Esophagus muscularis mucosa (tissue), 3 donors: ENCODE measurements at regions not wholly inside any gene's neighbourhood (a gene's known extent, or its start where the extent isn't known, plus 50 kb on each side); places are given as distances from the start of the nearest gene placed in this dataset.

Source experiments
- POLR2A ChIP-seq: fragments of 450-650 bp; IDR thresholded peaks from one replicate; pipeline ENCODE4 v1.6.1; 2017; ENCODE audit warnings: antibody characterized with exemption, moderate library complexity, mild to moderate bottlenecking, low read depth
- TF ChIP-seq, protein P1 (sequence below), 3 experiments: fragments of 200-600 bp in 2 of 3; fragments of 450-650 bp in 1 of 3; sonication (generic) in 2 of 3; IDR thresholded peaks; one replicate each; pipeline ENCODE4 v1.5.1; 2017 to 2019; ENCODE audit warnings: antibody characterized with exemption in 3 of 3, mild to moderate bottlenecking in 2 of 3, moderate library complexity in 1 of 3

DNA sequence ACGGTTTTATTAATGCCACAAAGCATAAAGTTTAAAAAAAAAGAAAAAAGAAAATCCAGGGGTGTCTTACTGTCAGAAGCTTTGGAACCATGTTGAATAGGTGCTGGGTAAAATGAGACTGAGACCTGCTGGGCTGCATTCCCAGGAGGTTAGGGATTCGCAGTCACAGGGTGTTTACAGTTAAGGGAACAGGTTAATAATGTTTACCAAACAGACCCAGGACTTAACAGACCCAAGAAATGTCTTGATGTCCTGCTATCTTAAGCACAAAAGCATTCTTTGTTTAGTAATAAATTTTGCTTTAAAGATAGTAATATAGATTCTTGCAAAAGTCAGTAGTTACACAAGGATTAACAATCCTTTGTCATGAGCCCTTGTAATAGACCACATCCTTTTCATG lies 54.7 kb downstream of the OLFML3 start:
- TF ChIP-seq, protein P1, sequence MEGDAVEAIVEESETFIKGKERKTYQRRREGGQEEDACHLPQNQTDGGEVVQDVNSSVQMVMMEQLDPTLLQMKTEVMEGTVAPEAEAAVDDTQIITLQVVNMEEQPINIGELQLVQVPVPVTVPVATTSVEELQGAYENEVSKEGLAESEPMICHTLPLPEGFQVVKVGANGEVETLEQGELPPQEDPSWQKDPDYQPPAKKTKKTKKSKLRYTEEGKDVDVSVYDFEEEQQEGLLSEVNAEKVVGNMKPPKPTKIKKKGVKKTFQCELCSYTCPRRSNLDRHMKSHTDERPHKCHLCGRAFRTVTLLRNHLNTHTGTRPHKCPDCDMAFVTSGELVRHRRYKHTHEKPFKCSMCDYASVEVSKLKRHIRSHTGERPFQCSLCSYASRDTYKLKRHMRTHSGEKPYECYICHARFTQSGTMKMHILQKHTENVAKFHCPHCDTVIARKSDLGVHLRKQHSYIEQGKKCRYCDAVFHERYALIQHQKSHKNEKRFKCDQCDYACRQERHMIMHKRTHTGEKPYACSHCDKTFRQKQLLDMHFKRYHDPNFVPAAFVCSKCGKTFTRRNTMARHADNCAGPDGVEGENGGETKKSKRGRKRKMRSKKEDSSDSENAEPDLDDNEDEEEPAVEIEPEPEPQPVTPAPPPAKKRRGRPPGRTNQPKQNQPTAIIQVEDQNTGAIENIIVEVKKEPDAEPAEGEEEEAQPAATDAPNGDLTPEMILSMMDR (IDR thresholded peaks at IDR 0.05): no peak
- TF ChIP-seq POLR2A: no peak
